Type B pancreatic cell (in vitro differentiated cells): ENCODE measurements at regions not wholly inside any gene's neighbourhood (a gene's known extent, or its start where the extent isn't known, plus 50 kb on each side); places are given as distances from the start of the nearest gene placed in this dataset.

Experiments used
- DNase-seq: peaks from one replicate; pipeline ENCODE4 v3.0.0; 2021; ENCODE audit warnings: mixed read lengths; ENCODE audit not compliant: unreplicated experiment; ENCODE audit errors: extremely low spot score
- H3K27ac Mint-ChIP-seq: 2 replicates; pipeline ENCODE4 v1.8.0; 2021; ENCODE audit warnings: mild to moderate bottlenecking, mixed read lengths
- H3K27me3 Mint-ChIP-seq: 2 replicates; pipeline ENCODE4 v1.8.0; 2021; ENCODE audit warnings: mixed read lengths
- H3K36me3 Mint-ChIP-seq: 2 replicates; pipeline ENCODE4 v1.8.0; 2021; ENCODE audit warnings: mixed read lengths
- H3K4me1 Mint-ChIP-seq: one replicate; pipeline ENCODE4 v1.8.0; 2021; ENCODE audit warnings: mixed read lengths; ENCODE audit not compliant: unreplicated experiment
- H3K4me3 Mint-ChIP-seq: 2 replicates; pipeline ENCODE4 v1.8.0; 2021; ENCODE audit warnings: mild to moderate bottlenecking, mixed read lengths
- H3K9me3 Mint-ChIP-seq: 2 replicates; pipeline ENCODE4 v1.8.0; 2021; ENCODE audit warnings: mixed read lengths
- CTCF ChIP-seq: fragments of 200-600 bp; sonication (generic); conservative IDR thresholded peaks from 2 replicates; pipeline ENCODE4 v1.5.0; 2021; ENCODE audit warnings: antibody characterized with exemption, mild to moderate bottlenecking

- Mint-ChIP-seq H3K27me3 (no peaks in the 10 kb centered on the region), H3K36me3 (peaks cover 4% of the 10 kb centered on the region), H3K4me3 (no peak overlapping the region), H3K4me1 (peaks cover 12% of the 10 kb centered on the region), H3K9me3 (peaks cover 10% of the 10 kb centered on the region), H3K27ac (no peak overlapping the region)
- no peak for TF ChIP-seq CTCF
- no peak for DNase-seq
Measured at GRCh38 chr2:38171208-38171855, 95.4 kb upstream of the CYP1B1 start.

- Mint-ChIP-seq H3K4me1 (peaks cover 12% of the 10 kb centered on the region), H3K27me3 (no peaks in the 10 kb centered on the region), H3K9me3 (peaks cover 10% of the 10 kb centered on the region), H3K4me3 (no peak overlapping the region), H3K36me3 (peaks cover 4% of the 10 kb centered on the region), H3K27ac (no peak overlapping the region)
- no peak for TF ChIP-seq CTCF
- no peak for DNase-seq
Measured at GRCh38 chr2:38170733-38171132, 94.8 kb upstream of the CYP1B1 start.

GRCh38 chr2:38170067-38170466 lies 94.1 kb upstream of the CYP1B1 start:
- no peak overlapping the region for H3K4me3 Mint-ChIP-seq
- H3K4me1 Mint-ChIP-seq, result peaks cover 10% of the 10 kb centered on the region
- no peak for TF ChIP-seq CTCF
- peaks cover 10% of the 10 kb centered on the region for H3K9me3 Mint-ChIP-seq
- H3K27ac Mint-ChIP-seq, result no peak overlapping the region
- H3K36me3 Mint-ChIP-seq, result peaks cover 4% of the 10 kb centered on the region
- no peaks in the 10 kb centered on the region for H3K27me3 Mint-ChIP-seq
- no peak for DNase-seq

GRCh38 chr2:38168710-38169480 lies 92.9 kb upstream of the CYP1B1 start:
- peaks cover 3% of the 10 kb centered on the region for H3K36me3 Mint-ChIP-seq
- TF ChIP-seq CTCF, result no peak
- H3K9me3 Mint-ChIP-seq, result peaks cover 5% of the 10 kb centered on the region
- H3K27me3 Mint-ChIP-seq, result no peaks in the 10 kb centered on the region
- H3K4me1 Mint-ChIP-seq, result peaks cover 10% of the 10 kb centered on the region
- DNase-seq, result no peak
- H3K27ac Mint-ChIP-seq, result no peak overlapping the region
- no peak overlapping the region for H3K4me3 Mint-ChIP-seq

GRCh38 chr2:38167968-38168350 lies 92.0 kb upstream of the CYP1B1 start:
- no peaks in the 10 kb centered on the region for H3K27me3 Mint-ChIP-seq
- H3K36me3 Mint-ChIP-seq, result peaks cover 3% of the 10 kb centered on the region
- no peak for DNase-seq
- H3K4me3 Mint-ChIP-seq, result no peak overlapping the region
- peaks cover 15% of the 10 kb centered on the region for H3K4me1 Mint-ChIP-seq
- TF ChIP-seq CTCF, result no peak
- no peak overlapping the region for H3K27ac Mint-ChIP-seq
- peaks cover 8% of the 10 kb centered on the region for H3K9me3 Mint-ChIP-seq
